Stimulated activated CD4-positive, alpha-beta T cell treated with anti-CD3 and anti-CD28 coated beads, Interleukin-4, amount 100 ng/mL, for 24 hours (primary cell): ENCODE measurements at regions not wholly inside any gene's neighbourhood (a gene's known extent, or its start where the extent isn't known, plus 50 kb on each side); places are given as distances from the start of the nearest gene placed in this dataset.

Experiments
- DNase-seq: peaks from one replicate; pipeline ENCODE4 v3.0.0-alpha.2; 2020

DNA sequence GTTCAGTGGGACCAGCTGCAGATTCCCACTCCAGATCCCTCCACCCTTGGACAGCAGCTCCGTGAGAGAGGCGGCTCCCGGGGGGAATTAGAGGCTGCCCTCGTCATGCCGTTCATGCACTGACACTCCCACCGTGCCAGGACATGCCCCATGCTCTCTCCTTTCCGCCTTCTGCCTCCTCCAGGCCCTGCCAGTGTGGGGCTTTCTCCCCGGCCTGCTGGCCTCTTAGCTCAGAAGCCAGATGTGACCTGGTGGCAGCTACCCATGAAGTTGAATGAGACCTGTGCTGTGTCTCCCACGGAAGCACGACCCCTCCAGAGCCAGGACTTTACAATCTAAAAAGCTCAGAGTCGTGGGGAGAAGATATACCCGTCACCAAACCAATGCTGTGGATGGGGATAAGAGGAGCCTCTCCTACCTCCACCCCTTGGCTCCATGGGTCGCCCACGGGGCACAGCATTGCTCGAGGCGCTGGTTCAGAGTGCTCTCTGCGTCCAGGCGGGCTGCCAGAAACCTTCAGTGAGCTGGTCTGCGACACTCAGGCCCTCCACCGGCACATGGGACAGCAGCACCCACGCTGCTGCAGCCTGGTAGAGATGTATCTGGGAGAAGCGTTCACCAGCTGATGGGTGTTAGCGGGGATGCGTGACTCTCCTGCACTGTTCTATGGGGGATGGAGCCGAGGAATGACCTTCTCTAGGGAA is 111.0 kb upstream of the GPC1 start:
- DNase-seq: no peak

GRCh38 chr2:240325016-240326007 is 110.2 kb upstream of the GPC1 start:
- no peak for DNase-seq

GRCh38 chr2:240326246-240326645 is 109.2 kb upstream of the GPC1 start:
- no peak for DNase-seq

- no peak for DNase-seq
These were observed 108.6 kb upstream of the GPC1 start for GRCh38 chr2:240326886-240327285.

GRCh38 chr2:240327566-240327965 is 107.9 kb upstream of the GPC1 start:
- DNase-seq: no peak

- DNase-seq: no peak
These were observed 106.9 kb upstream of the GPC1 start for GRCh38 chr2:240328526-240328925.

GRCh38 chr2:240329116-240329665 is 106.3 kb upstream of the GPC1 start:
- DNase-seq: no peak

- no peak for DNase-seq
These were observed 105.7 kb upstream of the GPC1 start for GRCh38 chr2:240329778-240330177.

- no peak for DNase-seq
These were observed 101.5 kb upstream of the GPC1 start for GRCh38 chr2:240333985-240334384.

DNA sequence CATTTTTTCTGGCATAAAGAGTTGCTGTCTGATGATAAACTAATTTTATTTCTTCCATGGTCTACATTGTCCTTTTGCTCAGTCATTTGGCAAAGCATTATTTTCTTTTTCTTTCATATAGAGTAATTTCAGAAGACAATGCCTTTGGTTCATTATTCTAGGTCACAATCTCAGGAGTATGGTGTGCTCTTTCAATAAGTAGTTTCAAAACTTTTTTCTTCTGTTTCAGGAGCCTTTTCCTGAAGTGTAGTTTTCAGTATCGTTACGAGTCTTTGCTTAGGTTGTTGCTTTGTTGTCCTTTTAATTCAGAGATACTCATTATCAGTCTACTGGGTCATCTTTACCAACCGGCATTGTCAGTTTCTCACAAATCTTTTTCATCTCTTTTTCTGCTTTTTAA is 100.4 kb upstream of the GPC1 start:
- no peak for DNase-seq

- no peak for DNase-seq
These were observed 98.5 kb upstream of the GPC1 start for GRCh38 chr2:240336820-240337427.

DNA sequence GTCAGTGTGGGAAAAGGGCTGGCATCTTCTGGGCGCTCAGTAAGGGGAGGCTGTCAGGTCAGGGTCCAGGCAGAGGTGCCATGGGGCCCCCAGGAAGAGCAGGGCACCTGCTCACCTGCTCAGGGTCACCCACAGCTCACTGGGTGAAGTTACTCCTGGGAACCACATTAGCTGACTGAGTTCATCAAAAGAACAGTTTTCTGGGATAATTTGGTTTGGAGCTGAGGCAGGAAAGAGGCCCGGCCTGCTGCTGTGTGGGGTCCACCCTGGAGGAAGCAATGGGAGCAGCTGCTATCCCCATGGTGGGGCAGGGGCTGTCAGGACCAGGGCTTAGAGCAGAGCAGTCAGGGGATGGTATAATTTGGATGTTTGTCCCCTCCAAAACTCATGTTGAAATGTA is 97.2 kb upstream of the GPC1 start:
- DNase-seq: no peak

GRCh38 chr2:240339411-240340360 is 95.8 kb upstream of the GPC1 start:
- no peak for DNase-seq

DNA sequence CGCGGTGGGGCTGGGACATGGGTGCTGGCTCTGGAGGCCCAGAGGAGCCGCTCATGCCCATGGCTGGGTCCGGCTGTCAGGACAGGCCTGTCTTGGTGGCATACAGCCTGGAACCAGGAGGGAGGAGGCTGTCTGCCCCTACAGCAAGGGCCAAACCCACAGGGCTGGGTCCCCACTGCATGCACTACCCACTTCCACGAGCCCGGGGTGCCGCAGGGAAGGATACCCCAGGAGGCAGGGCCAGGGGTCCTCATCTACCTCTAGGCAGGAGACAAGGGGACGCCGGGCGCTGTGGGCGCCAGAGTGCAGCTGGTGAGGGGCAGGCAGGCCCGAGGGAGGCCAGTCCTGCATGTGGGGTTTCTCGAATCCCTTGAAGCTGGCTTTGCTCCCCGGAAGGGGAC is 95.1 kb upstream of the GPC1 start:
- DNase-seq: no peak

- no peak for DNase-seq
These were observed 94.4 kb upstream of the GPC1 start for GRCh38 chr2:240341064-240341463.

- no peak for DNase-seq
These were observed 91.9 kb upstream of the GPC1 start for GRCh38 chr2:240343548-240343947.

DNA sequence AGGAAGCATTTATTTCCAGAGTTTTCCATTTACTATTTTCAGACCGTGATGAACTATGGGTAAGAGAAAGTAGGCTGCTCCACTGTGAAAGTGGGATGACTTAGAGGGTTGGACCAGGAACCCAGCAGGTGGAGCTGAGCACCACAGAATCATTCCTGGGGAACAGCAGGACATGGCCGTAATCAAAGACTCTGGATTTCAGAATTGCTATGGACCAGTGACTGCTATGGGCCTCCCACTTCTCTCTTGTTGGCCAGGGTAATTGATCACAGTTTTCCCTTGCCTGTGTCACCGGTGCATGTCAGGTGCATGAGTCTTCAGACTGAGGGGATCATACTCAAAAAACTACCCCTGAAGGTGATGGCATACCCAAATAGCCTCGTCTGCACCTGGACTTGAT is 90.6 kb upstream of the GPC1 start:
- DNase-seq: no peak

- DNase-seq: no peak
These were observed 89.3 kb upstream of the GPC1 start for GRCh38 chr2:240346015-240346752.

DNA sequence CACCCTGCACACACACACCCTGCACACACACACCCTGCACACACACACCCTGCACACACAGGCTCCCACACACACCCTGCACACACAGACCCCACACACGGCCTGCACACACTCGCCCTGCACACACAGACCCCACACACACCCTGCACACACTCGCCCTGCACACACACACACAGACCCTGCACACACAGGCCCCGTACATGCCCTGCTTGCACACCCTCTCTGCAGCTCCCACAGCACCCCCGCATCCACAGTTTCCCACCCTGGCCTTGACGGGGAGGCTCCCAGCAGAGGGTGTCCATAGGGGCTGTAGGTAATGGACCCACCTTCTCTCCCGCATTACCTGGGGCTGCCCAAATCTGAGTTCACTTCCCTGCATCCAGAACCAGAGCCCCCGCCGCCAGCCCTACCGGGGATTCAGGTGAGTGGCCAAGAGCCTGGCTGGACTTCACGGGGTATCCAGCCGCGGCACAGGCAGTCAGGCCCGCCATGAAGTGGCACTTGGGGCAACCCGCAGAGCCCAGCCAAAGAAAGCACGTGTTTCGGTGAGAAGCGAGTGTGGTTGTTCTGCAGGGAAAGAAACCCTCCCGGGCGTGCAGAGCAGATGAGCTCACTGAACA is 88.6 kb upstream of the GPC1 start:
- no peak for DNase-seq

- DNase-seq: no peak
These were observed 88.0 kb upstream of the GPC1 start for GRCh38 chr2:240347373-240347940.
